Stomach smooth muscle (tissue), 2 donors: ENCODE measurements at regions not wholly inside any gene's neighbourhood (a gene's known extent, or its start where the extent isn't known, plus 50 kb on each side); places are given as distances from the start of the nearest gene placed in this dataset.

Experiments
- H3K27ac ChIP-seq: one replicate; pipeline ENCODE4 v1.7.0; 2013; ENCODE audit warnings: mild to moderate bottlenecking, low read length, inconsistent platforms
- H3K27me3 ChIP-seq, 2 donors: one replicate each; pipeline ENCODE4 v1.7.0; 2013; ENCODE audit warnings: low read length in 2 of 2; ENCODE audit not compliant: insufficient read depth in 2 of 2, control insufficient read depth in 1 of 2
- H3K36me3 ChIP-seq, 2 donors: one replicate each; pipeline ENCODE4 v1.7.0; 2013; ENCODE audit warnings: low read length in 2 of 2; ENCODE audit not compliant: control insufficient read depth in 2 of 2, insufficient read depth in 2 of 2
- H3K4me1 ChIP-seq: one replicate; pipeline ENCODE4 v1.7.0; 2013; ENCODE audit warnings: low read length; ENCODE audit not compliant: control insufficient read depth, insufficient read depth
- H3K4me3 ChIP-seq, 2 donors: one replicate each; pipeline ENCODE4 v1.7.0; 2013; ENCODE audit warnings: low read length in 2 of 2
- H3K9ac ChIP-seq, 2 donors: one replicate each; pipeline ENCODE4 v1.7.0; 2013; ENCODE audit warnings: low read length in 2 of 2, mild to moderate bottlenecking in 1 of 2
- H3K9me3 ChIP-seq, 2 donors: one replicate each; pipeline ENCODE4 v1.7.0; 2013; ENCODE audit warnings: low read length in 2 of 2; ENCODE audit not compliant: control insufficient read depth in 2 of 2
- donor health status: healthy.
- donor health status: Pancreatic carcinoma.

DNA sequence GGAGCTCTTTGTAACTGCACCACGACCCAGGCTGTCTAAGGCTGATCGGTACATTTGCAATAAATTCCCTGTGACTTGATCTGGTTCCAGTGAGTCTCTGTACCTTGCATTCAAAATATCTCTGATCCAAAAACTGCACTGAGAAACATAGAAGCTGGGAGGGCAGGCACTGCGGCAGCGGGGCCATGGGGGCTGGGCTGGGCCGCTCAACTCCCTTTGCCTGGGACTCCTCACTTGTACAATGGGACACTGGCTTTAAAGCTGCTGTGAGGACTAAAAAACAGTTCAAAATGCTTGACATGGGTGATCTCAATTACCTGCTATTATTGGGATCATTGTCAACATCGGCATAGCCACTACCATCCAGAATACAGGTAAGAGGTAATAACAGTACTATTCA is 644.0 kb downstream of the AJAP1 start:
- Histone ChIP-seq H3K4me3 (no peak overlapping the region), H3K9ac (no peak overlapping the region), H3K36me3 (no peaks in the 10 kb centered on the region), H3K27me3 (peaks cover 0 to 16% of the 10 kb centered on the region in 2 donors), H3K4me1 (peaks cover 5% of the 10 kb centered on the region), H3K9me3 (no peaks in the 10 kb centered on the region), H3K27ac (no peak overlapping the region)

DNA sequence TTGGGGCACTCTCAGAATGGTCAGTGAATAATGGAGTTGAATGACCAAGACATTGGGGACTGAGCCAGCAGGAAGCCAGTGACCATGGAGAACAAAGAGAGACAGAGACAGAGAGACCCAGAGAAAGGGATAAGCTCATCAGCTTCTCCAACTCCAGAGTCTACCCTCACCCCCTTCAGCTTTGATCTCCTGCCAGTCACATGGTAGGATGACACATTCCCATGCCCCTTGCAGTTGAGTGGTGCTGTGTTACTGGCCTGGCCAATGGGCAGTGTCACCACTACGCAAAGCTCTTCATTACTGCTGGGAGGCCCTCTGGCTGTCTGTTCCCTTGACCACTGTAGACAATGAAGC is 643.5 kb downstream of the AJAP1 start:
- Histone ChIP-seq H3K27ac (no peak overlapping the region), H3K27me3 (peaks cover 0 to 16% of the 10 kb centered on the region in 2 donors), H3K9ac (no peak overlapping the region), H3K4me3 (no peak overlapping the region), H3K4me1 (peaks cover 5% of the 10 kb centered on the region), H3K9me3 (no peaks in the 10 kb centered on the region), H3K36me3 (no peaks in the 10 kb centered on the region)

DNA sequence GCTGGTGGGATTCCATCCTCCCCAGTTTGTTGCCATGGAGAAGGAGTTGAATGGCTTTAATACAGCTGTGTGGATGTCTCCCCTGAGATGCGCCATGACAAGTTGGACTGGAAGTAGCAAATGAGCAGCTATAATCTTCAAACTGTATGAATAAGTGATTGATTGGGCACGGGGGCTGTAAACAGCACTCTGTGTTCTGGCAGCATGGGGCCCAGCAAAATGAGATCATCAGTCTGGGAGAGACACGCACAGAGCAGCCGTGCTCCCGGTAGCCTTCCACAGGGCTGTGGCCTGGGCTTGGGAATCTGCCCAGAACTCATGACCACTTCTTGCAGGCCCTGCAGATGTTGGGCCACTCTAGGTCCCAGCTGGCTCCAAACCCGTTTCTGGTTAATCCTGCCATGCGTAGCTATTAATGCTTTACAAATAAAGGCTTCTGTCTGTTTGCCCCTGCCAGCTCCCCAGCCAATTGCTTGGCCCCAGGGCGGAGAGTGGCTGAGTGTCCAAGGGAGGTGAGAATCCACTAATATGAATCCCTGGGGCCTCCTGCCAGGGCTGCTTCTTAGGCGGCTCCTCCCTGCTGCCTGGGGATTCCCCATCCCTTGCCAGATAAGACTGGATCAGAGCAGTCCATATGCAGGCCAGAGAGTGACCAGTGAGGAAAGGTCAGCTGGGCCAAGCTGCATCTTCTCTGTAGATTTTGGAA is 642.9 kb downstream of the AJAP1 start:
- Histone ChIP-seq H3K4me3 (no peak overlapping the region), H3K36me3 (no peaks in the 10 kb centered on the region), H3K9me3 (no peaks in the 10 kb centered on the region), H3K27me3 (peaks cover 0 to 16% of the 10 kb centered on the region in 2 donors), H3K4me1 (peaks cover 5% of the 10 kb centered on the region), H3K27ac (no peak overlapping the region), H3K9ac (no peak overlapping the region)

DNA sequence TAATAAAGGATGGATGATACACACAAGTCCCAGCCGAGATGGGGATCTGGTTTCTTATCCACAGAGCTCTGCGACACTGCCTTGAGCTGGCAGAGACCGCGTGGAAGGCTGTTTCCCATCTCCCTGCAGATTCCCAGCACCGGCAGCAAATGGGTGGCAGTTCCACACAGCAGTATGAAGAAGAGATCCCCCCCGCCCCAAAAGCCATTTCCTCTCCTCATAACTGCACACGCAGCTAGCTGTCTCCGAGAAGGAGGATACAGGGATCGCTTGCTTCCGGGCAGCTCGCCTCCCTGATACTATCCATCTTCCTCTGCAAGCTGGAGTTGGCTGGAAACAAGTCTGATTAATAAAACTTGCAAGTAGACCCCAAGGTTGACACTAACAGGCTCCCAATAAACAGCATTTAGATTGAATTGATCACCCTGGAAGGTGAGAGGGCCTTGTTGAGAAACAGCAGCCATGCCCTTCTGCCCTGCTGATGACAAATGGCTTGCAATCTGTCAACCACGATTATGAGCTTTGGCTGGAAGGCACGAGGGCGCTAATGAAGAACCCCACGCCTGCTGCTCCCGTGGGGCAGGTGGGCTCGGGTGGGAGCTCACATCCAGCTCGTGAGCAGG is 642.3 kb downstream of the AJAP1 start:
- H3K9ac ChIP-seq: no peak overlapping the region

DNA sequence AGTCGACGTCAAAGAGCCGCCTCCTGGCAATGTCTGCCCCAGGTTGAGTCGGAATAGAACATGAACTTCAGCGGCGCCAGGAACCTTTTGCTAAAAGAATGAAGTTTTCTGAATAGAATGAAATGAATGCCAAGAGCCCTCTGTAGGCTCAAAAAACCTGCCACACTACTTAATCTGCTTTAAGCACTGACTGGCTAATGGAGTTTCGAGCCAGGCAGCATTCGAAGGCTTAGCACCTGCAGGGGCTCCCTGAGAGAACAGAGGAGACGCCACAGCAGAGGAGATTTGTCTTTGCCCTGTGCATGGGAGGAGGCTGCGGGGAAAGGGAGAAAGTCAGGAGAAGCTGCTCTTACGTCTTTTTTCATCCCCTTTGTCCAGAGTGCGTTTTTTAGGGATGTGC is 641.7 kb downstream of the AJAP1 start:
- no peak overlapping the region for H3K27ac ChIP-seq
- H3K9me3 ChIP-seq: peaks cover 0 to 3% of the 10 kb centered on the region in 2 donors
- H3K27me3 ChIP-seq: peaks cover 0 to 13% of the 10 kb centered on the region in 2 donors
- no peak overlapping the region for H3K4me3 ChIP-seq
- H3K36me3 ChIP-seq: no peaks in the 10 kb centered on the region
- H3K4me1 ChIP-seq: peaks cover 5% of the 10 kb centered on the region
- H3K9ac ChIP-seq: no peak overlapping the region

More for the DNA sequence above, 642.3 kb downstream of the AJAP1 start:
- no peak overlapping the region for H3K27ac ChIP-seq
- H3K27me3 ChIP-seq: peaks cover 0 to 16% of the 10 kb centered on the region in 2 donors
- peak overlapping the region in 1 of 2 donors; percentile 35 for H3K4me3 ChIP-seq
- no peaks in the 10 kb centered on the region for H3K9me3 ChIP-seq
- no peaks in the 10 kb centered on the region for H3K36me3 ChIP-seq
- peaks cover 5% of the 10 kb centered on the region for H3K4me1 ChIP-seq

DNA sequence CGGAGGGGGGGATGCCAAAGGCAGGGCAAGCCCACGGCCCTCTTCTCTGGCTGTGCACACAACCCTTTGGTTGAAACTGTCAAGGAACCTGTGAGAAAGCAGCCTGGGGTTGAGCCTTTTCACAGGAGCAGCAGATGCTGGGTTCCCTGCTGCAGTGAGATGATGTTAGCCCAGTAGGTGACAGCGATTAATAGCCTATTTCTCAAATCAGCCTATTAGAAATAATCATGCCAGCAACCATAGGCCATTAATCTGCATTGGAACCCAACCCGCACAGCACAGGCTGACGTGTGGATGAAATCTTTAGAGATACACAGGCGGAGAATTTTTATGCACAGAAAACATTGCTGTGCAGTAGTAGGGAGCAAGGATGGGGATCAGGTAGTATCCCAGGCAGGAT is 637.5 kb downstream of the AJAP1 start:
- Histone ChIP-seq H3K9me3 (peaks cover 0 to 6% of the 10 kb centered on the region in 2 donors), H3K4me3 (no peak overlapping the region), H3K9ac (no peak overlapping the region), H3K36me3 (no peaks in the 10 kb centered on the region), H3K27ac (no peak overlapping the region), H3K4me1 (no peaks in the 10 kb centered on the region), H3K27me3 (peaks cover 0 to 3% of the 10 kb centered on the region in 2 donors)

DNA sequence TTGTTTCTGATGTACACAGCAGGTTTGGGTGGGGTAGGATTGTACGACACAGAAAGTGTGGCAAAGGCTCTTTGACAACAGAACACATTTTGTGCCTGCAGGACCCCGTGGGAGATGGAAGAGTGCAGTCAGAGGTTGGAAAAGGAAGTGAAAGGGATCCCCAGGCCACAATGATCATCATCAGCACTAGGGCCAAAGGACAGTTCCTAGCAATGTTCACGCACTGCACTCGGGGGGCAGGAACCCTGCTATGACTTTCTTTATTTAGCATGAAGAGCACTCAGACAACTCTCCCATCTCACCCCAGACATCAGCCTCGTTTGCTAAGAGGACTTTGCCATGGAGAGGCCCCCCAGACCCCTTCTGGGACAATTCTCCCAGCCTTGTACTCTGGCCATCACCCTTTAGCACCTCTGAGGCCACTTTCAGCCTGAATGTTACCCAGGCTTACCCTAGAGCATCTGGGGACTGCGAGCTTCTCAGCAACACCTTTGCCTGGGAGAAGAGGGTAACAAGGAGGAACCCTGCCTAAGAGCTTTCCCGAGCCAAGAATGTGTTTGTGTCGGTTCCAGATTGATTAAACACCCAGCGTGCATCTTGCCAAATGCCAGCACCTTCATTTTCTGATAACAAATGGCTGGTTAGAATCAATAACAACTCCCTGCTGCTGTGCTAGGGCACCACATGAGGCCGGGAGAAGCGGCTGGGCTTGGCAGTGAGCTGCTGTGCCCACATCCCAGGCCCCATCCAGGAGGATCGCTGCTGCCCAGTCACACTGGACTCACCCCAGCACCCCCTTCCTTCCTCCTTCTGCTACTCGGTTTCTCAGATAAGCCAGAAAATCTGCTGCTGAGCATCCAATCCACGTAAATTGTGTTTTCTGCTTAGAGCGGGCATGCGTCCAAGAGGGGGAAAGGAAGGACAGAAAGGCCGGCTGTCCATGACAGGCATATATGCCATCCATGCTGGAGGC is 633.1 kb downstream of the AJAP1 start:
- Histone ChIP-seq H3K27ac (no peak overlapping the region), H3K27me3 (peaks cover 0 to 8% of the 10 kb centered on the region in 2 donors), H3K9ac (no peak overlapping the region), H3K9me3 (peaks cover 3 to 6% of the 10 kb centered on the region in 2 donors), H3K4me1 (no peaks in the 10 kb centered on the region), H3K4me3 (no peak overlapping the region), H3K36me3 (no peaks in the 10 kb centered on the region)

DNA sequence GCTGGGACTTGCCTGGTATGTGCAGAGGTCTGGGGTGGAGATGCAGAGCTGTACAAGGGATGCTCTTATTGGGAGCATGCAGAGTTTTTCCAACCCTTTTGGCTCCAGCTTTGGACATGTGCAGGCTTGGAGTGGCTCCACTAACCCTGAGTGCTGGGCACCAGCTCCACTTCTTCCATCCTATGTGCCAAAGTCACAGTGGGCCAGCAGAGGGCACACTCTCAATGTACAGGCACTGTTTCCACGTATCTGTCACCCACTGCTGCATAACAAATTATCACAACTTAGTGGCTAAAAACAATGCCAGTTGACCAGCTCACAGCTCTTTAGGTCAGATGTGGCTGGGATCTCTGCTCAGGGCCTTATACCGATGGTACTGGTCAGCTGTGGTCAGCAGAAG is 631.8 kb downstream of the AJAP1 start:
- Histone ChIP-seq H3K9me3 (peaks cover 3 to 4% of the 10 kb centered on the region in 2 donors), H3K27ac (no peak overlapping the region), H3K4me1 (no peaks in the 10 kb centered on the region), H3K9ac (no peak overlapping the region), H3K27me3 (peaks cover 0 to 10% of the 10 kb centered on the region in 2 donors), H3K4me3 (no peak overlapping the region), H3K36me3 (no peaks in the 10 kb centered on the region)

DNA sequence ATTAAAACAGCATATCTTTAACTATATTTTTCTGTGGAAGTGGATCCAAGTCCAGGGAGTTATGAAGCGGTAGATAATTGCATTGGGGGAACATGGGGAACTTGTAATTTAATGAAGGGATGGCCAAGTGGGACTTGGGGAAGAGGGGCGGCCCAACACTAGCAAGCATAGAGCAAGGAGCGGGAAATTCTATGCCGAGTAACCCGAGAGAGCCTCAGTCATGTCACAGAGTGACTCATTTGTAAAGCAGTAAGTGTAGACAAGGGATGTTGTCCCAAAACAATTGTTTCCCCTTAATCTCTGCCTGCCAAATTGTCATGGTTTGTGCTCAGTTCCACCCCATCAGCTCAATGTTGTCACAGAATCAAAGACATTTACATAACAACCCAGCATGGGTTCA is 620.1 kb downstream of the AJAP1 start:
- no peak overlapping the region for H3K27ac ChIP-seq

DNA sequence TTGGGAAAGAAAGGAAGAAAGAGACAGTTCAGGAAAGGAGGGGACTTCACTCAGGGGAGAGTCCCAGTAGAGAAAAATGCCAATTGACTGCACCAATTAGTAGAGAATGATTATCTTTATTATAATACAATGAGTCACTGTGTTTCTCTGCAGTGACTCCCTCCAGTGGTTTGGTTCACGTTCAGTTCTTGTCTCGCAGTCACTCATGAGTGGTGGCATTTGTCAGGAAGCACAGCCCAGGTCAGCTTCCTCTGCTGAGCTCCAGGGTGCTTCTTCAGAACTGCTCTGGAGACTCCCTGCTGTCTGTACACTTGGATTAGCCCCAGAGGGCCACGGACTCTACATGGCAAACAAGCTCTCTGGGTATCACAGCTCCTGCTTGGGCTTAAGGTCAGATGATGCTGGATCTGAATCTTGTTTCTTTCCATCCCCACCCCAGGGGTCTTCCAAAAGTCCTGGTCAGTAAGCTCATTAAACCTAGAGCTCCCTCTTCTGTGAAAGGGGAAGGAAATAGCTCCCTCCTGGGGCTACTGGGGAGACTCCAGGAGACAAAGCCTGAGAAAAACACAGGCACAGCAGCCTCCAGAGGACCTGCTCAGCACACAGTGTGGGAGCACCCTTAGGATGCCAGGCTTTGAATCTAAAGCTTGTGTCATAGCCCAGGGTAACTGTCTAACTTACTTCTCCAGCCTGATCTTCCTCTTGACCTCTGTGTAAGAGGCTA is 619.0 kb downstream of the AJAP1 start:
- H3K4me3 ChIP-seq: no peak overlapping the region
- H3K27me3 ChIP-seq: peaks cover 0 to 2% of the 10 kb centered on the region in 2 donors
- H3K9ac ChIP-seq: no peak overlapping the region
- no peaks in the 10 kb centered on the region for H3K4me1 ChIP-seq
- no peaks in the 10 kb centered on the region for H3K36me3 ChIP-seq
- H3K9me3 ChIP-seq: peaks cover 0 to 8% of the 10 kb centered on the region in 2 donors
- no peak overlapping the region for H3K27ac ChIP-seq

More for the DNA sequence above, 620.1 kb downstream of the AJAP1 start:
- Histone ChIP-seq H3K4me1 (no peaks in the 10 kb centered on the region), H3K9me3 (peaks cover 0 to 3% of the 10 kb centered on the region in 2 donors), H3K4me3 (no peak overlapping the region), H3K36me3 (no peaks in the 10 kb centered on the region), H3K9ac (no peak overlapping the region), H3K27me3 (peaks cover 0 to 2% of the 10 kb centered on the region in 2 donors)
